Colonic mucosa (tissue), 4 donors: ENCODE measurements at regions not wholly inside any gene's neighbourhood (a gene's known extent, or its start where the extent isn't known, plus 50 kb on each side); places are given as distances from the start of the nearest gene placed in this dataset.

Experiments used
- DNase-seq: peaks from one replicate; pipeline ENCODE4 v3.0.0-alpha.2; 2020
- H3K27ac ChIP-seq: fragments of 200-600 bp; one replicate; pipeline ENCODE4 v1.8.0; 2021
- H3K27me3 ChIP-seq: fragments of 200-600 bp; one replicate; pipeline ENCODE4 v1.8.0; 2021
- H3K36me3 ChIP-seq: fragments of 200-600 bp; one replicate; pipeline ENCODE4 v1.8.0; 2021
- H3K4me1 ChIP-seq: fragments of 200-600 bp; one replicate; pipeline ENCODE4 v1.8.0; 2021; ENCODE audit warnings: mild to moderate bottlenecking
- H3K4me3 ChIP-seq: fragments of 200-600 bp; one replicate; pipeline ENCODE4 v1.8.0; 2021
- H3K9ac ChIP-seq, 2 donors: one replicate each; pipeline ENCODE4 v1.7.0; 2013; ENCODE audit warnings: control low read depth in 2 of 2, low read depth in 2 of 2, low read length in 2 of 2
- H3K9me3 ChIP-seq: fragments of 200-600 bp; one replicate; pipeline ENCODE4 v1.8.0; 2021
- CTCF ChIP-seq: fragments of 200-600 bp; IDR thresholded peaks from one replicate; pipeline ENCODE4 v1.8.0; 2022; ENCODE audit warnings: antibody characterized with exemption, mild to moderate bottlenecking
- intact Hi-C: fragments of 100-400 bp; cut with DNase I; formaldehyde crosslinking; loops from one replicate; pipeline ENCODE4 v1.14.1; 2022
- donor health status: healthy.
- donor health status: DM: no; HTN: no; CAD: no.
- donor health status: DM: no; HTN: no; CAD: no.

GRCh38 chr5:54720341-54720740, 202.8 kb downstream of the SNX18 start:
- no peak overlapping the region for H3K4me3 ChIP-seq
- no peak for TF ChIP-seq CTCF
- no peaks in the 10 kb centered on the region for H3K4me1 ChIP-seq
- H3K27me3 ChIP-seq: no peaks in the 10 kb centered on the region
- intact Hi-C loops: no loop called here
- H3K27ac ChIP-seq: no peak overlapping the region
- H3K36me3 ChIP-seq: no peaks in the 10 kb centered on the region
- no peaks in the 10 kb centered on the region for H3K9me3 ChIP-seq
- no peak overlapping the region for H3K9ac ChIP-seq
- DNase-seq: no peak

GRCh38 chr5:54719384-54720283, 202.1 kb downstream of the SNX18 start:
- H3K27ac ChIP-seq: no peak overlapping the region
- no peak for TF ChIP-seq CTCF

GRCh38 chr5:54718656-54719055, 201.1 kb downstream of the SNX18 start:
- peak; percentile 36 for DNase-seq
- Histone ChIP-seq H3K27ac (no peak overlapping the region), H3K9ac (no peak overlapping the region), H3K36me3 (no peaks in the 10 kb centered on the region), H3K4me1 (no peaks in the 10 kb centered on the region), H3K27me3 (no peaks in the 10 kb centered on the region), H3K4me3 (no peak overlapping the region), H3K9me3 (no peaks in the 10 kb centered on the region)
- no peak for TF ChIP-seq CTCF
- intact Hi-C loops: no loop called here

More at GRCh38 chr5:54719384-54720283, 202.1 kb downstream of the SNX18 start:
- no peak overlapping the region for H3K4me3 ChIP-seq
- intact Hi-C loops: no loop called here
- no peak for DNase-seq
- H3K27me3 ChIP-seq: no peaks in the 10 kb centered on the region
- no peaks in the 10 kb centered on the region for H3K36me3 ChIP-seq
- no peaks in the 10 kb centered on the region for H3K9me3 ChIP-seq
- no peak overlapping the region for H3K9ac ChIP-seq
- H3K4me1 ChIP-seq: no peaks in the 10 kb centered on the region

GRCh38 chr5:54717870-54718269, 200.3 kb downstream of the SNX18 start:
- no peak overlapping the region for H3K9ac ChIP-seq
- H3K27ac ChIP-seq: no peak overlapping the region
- H3K27me3 ChIP-seq: no peaks in the 10 kb centered on the region
- DNase-seq: no peak
- no peaks in the 10 kb centered on the region for H3K4me1 ChIP-seq
- intact Hi-C loops: no loop called here
- no peak overlapping the region for H3K4me3 ChIP-seq
- no peak for TF ChIP-seq CTCF
- no peaks in the 10 kb centered on the region for H3K36me3 ChIP-seq
- no peaks in the 10 kb centered on the region for H3K9me3 ChIP-seq

GRCh38 chr5:54717459-54717858, 199.9 kb downstream of the SNX18 start:
- H3K27me3 ChIP-seq: no peaks in the 10 kb centered on the region
- H3K27ac ChIP-seq: no peak overlapping the region
- H3K9me3 ChIP-seq: no peaks in the 10 kb centered on the region
- H3K4me3 ChIP-seq: no peak overlapping the region
- no peaks in the 10 kb centered on the region for H3K36me3 ChIP-seq
- H3K9ac ChIP-seq: no peak overlapping the region
- TF ChIP-seq CTCF: no peak
- intact Hi-C loops: no loop called here
- H3K4me1 ChIP-seq: no peaks in the 10 kb centered on the region
- no peak for DNase-seq
